SU-DHL-6 (cell line): ENCODE measurements at regions not wholly inside any gene's neighbourhood (a gene's known extent, or its start where the extent isn't known, plus 50 kb on each side); places are given as distances from the start of the nearest gene placed in this dataset.

Experiments used
- CTCF ChIP-seq: fragments of 200-600 bp; sonication (generic); IDR thresholded peaks from one replicate; pipeline ENCODE4 v1.5.1; 2017; ENCODE audit warnings: antibody characterized with exemption, mild to moderate bottlenecking, low read length, moderate library complexity; ENCODE audit not compliant: insufficient read depth, poor library complexity, severe bottlenecking
- EZH2phosphoT487 ChIP-seq: fragments of 200-600 bp; sonication (generic), shearing (Covaris generic); conservative IDR thresholded peaks from 2 replicates; pipeline ENCODE4 v1.6.1; 2018; ENCODE audit warnings: mild to moderate bottlenecking, antibody characterized with exemption, low read length, moderate library complexity, mixed read lengths

GRCh38 chr18:78542204-78542603 lies 437.4 kb upstream of the SALL3 start:
- TF ChIP-seq CTCF = no peak
- no peak for TF ChIP-seq EZH2phosphoT487
